ENCODE measurements at regions not wholly inside any gene's neighbourhood (a gene's known extent, or its start where the extent isn't known, plus 50 kb on each side); places are given as distances from the start of the nearest gene placed in this dataset.
"Not testable (repeated sequence)": the region's sequence is repeated elsewhere in the genome, so short reads cannot be mapped to it uniquely, and the experiment has no call there.

DNA sequence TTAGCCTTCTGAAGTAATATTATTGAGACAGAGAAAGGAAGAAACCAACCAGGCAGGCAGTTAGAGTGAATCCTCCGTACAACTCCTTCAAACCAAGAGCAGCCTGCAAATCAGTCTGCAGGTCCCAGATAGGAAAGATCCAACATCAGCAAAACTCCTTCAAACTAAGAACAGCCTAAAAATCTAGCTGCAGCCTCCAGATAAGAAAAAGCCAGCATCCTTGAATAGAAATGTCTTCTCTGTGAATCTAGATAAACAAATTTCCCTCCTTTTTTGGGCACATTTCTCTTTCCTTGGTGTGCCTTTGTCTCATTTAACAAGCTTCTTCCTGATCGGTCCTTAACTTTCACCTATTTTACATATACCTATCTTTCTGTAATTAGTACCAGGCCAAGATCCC lies 1004.6 kb upstream of the TMEFF2 start:
- Histone ChIP-seq H3K27me3 (ENCODE audit: insufficient read depth, low read length) (no peaks in the 10 kb centered on the region), H3K4me3 (ENCODE audit: insufficient read depth, low read length) (no peak overlapping the region), H3K79me2 (ENCODE audit: insufficient read depth, low read length) (no peaks in the 10 kb centered on the region), H3K36me3 (ENCODE audit: insufficient read depth, low read length) (no peaks in the 10 kb centered on the region), H3K27ac (ENCODE audit: low read depth, low read length) (no peak overlapping the region), H3K4me1 (ENCODE audit: insufficient read depth, low read length) (no peaks in the 10 kb centered on the region), H3K9me3 (ENCODE audit: low read depth, low read length) (peaks cover 3% of the 10 kb centered on the region), H3K4me2 (ENCODE audit: insufficient read depth, low read length) (no peak overlapping the region), H2AFZ (ENCODE audit: low read length) (no peak overlapping the region), H4K20me1 (ENCODE audit: insufficient read depth, low read length) (no peaks in the 10 kb centered on the region)
- no peak for DNase-seq (ENCODE audit: insufficient read length, low spot score, missing footprints)
- TF ChIP-seq, protein P1, sequence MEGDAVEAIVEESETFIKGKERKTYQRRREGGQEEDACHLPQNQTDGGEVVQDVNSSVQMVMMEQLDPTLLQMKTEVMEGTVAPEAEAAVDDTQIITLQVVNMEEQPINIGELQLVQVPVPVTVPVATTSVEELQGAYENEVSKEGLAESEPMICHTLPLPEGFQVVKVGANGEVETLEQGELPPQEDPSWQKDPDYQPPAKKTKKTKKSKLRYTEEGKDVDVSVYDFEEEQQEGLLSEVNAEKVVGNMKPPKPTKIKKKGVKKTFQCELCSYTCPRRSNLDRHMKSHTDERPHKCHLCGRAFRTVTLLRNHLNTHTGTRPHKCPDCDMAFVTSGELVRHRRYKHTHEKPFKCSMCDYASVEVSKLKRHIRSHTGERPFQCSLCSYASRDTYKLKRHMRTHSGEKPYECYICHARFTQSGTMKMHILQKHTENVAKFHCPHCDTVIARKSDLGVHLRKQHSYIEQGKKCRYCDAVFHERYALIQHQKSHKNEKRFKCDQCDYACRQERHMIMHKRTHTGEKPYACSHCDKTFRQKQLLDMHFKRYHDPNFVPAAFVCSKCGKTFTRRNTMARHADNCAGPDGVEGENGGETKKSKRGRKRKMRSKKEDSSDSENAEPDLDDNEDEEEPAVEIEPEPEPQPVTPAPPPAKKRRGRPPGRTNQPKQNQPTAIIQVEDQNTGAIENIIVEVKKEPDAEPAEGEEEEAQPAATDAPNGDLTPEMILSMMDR (IDR thresholded peaks at IDR 0.05; ENCODE audit: extremely low read depth, low read depth, low read length), result no peak

DNA sequence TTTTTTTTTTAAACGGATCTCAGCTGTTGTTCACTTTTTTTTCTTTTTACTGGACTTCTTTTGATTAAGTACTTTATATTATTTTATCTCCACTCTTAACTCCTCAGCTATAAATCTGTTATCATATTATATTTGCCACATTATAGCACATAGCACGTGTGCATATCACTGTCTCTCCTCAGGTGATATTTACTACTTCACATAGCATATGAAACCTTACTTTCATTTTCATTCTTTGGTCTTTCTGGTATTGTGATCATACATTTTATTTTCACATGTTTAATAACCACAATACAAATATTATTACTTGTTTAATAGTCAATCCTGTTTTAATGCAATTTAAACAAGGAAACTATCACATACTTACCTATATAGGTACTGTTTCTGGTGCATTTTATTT lies 993.1 kb upstream of the TMEFF2 start:
- H3K4me2 ChIP-seq (ENCODE audit: insufficient read depth, low read length), result peak overlapping the region; percentile 52
- no peak overlapping the region for H3K4me3 ChIP-seq (ENCODE audit: insufficient read depth, low read length)
- H3K27me3 ChIP-seq (ENCODE audit: insufficient read depth, low read length), result no peaks in the 10 kb centered on the region

DNA sequence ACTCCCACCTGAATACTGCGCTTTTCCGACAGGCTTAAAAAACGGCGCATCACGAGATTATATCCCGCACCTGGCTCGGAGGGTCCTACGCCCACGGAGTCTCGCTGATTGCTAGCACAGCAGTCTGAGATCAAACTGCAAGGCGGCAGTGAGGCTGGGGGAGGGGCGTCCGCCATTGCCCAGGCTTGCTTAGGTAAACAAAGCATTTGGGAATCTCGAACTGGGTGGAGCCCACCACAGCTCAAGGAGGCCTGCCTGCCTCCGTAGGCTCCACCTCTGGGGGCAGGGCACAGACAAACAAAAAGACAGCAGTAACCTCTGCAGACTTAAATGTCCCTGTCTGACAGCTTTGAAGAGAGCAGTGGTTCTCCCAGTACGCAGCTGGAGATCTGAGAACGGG lies 976.2 kb upstream of the TMEFF2 start:
- H3K36me3 ChIP-seq (ENCODE audit: insufficient read depth, low read length); H2AFZ ChIP-seq (ENCODE audit: low read length); H3K79me2 ChIP-seq (ENCODE audit: insufficient read depth, low read length); H3K4me2 ChIP-seq (ENCODE audit: insufficient read depth, low read length); H3K4me3 ChIP-seq (ENCODE audit: insufficient read depth, low read length); H3K4me1 ChIP-seq (ENCODE audit: insufficient read depth, low read length); H3K27ac ChIP-seq (ENCODE audit: low read depth, low read length); H3K27me3 ChIP-seq (ENCODE audit: insufficient read depth, low read length); H4K20me1 ChIP-seq (ENCODE audit: insufficient read depth, low read length); H3K9me3 ChIP-seq (ENCODE audit: low read depth, low read length); DNase-seq (ENCODE audit: insufficient read length, low spot score, missing footprints): not testable (repeated sequence)

More for the DNA sequence above, 993.1 kb upstream of the TMEFF2 start:
- H3K27ac ChIP-seq (ENCODE audit: low read depth, low read length), result no peak overlapping the region
- no peak for DNase-seq (ENCODE audit: insufficient read length, low spot score, missing footprints)
- peak overlapping the region; percentile 22 for H2AFZ ChIP-seq (ENCODE audit: low read length)
- no peaks in the 10 kb centered on the region for H3K9me3 ChIP-seq (ENCODE audit: low read depth, low read length)
- no peaks in the 10 kb centered on the region for H3K36me3 ChIP-seq (ENCODE audit: insufficient read depth, low read length)
- no peaks in the 10 kb centered on the region for H4K20me1 ChIP-seq (ENCODE audit: insufficient read depth, low read length)
- no peaks in the 10 kb centered on the region for H3K79me2 ChIP-seq (ENCODE audit: insufficient read depth, low read length)
- TF ChIP-seq, protein P1 (IDR thresholded peaks at IDR 0.05; ENCODE audit: extremely low read depth, low read depth, low read length), result no peak
- no peaks in the 10 kb centered on the region for H3K4me1 ChIP-seq (ENCODE audit: insufficient read depth, low read length)

DNA sequence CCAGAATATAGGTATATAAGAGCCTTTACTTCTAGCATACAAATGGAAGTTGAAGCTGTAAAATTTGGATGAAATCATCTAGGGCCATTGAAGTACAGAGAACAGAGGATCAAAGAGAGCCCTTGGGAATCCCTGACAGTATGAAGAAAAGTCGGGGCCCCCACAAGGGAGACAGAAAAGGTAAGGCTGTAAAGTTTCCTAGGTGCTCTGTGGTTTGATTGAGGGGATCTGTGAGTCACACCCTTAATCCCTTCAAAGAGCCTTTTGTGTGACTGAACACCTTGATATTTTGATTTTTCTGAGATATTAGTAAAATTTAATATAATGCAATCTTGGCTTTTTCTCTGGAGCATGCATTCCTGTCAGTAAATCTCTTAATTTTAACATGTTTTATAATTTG lies 961.7 kb upstream of the TMEFF2 start:
- no peak overlapping the region for H2AFZ ChIP-seq (ENCODE audit: low read length)
- no peaks in the 10 kb centered on the region for H4K20me1 ChIP-seq (ENCODE audit: insufficient read depth, low read length)
- no peak overlapping the region for H3K4me2 ChIP-seq (ENCODE audit: insufficient read depth, low read length)
- no peaks in the 10 kb centered on the region for H3K79me2 ChIP-seq (ENCODE audit: insufficient read depth, low read length)
- TF ChIP-seq, protein P1 (IDR thresholded peaks at IDR 0.05; ENCODE audit: extremely low read depth, low read depth, low read length), result no peak
- H3K27me3 ChIP-seq (ENCODE audit: insufficient read depth, low read length), result no peaks in the 10 kb centered on the region
- H3K27ac ChIP-seq (ENCODE audit: low read depth, low read length), result no peak overlapping the region
- H3K9me3 ChIP-seq (ENCODE audit: low read depth, low read length), result no peaks in the 10 kb centered on the region
- H3K4me1 ChIP-seq (ENCODE audit: insufficient read depth, low read length), result no peaks in the 10 kb centered on the region
- no peak for DNase-seq (ENCODE audit: insufficient read length, low spot score, missing footprints)
- no peaks in the 10 kb centered on the region for H3K36me3 ChIP-seq (ENCODE audit: insufficient read depth, low read length)
- H3K4me3 ChIP-seq (ENCODE audit: insufficient read depth, low read length), result no peak overlapping the region

Measured in osteoblast (primary cell).